ENCODE measurements at regions not wholly inside any gene's neighbourhood (a gene's known extent, or its start where the extent isn't known, plus 50 kb on each side); places are given as distances from the start of the nearest gene placed in this dataset.

- TF ChIP-seq CTCF (IDR thresholded peaks at IDR 0.05; ENCODE audit: insufficient read depth, low read depth, low read length), result no peak
- TF ChIP-seq EZH2 (IDR thresholded peaks at IDR 0.05; ENCODE audit: insufficient read depth, low read length), result no peak
Observed at GRCh38 chr15:26171266-26171665, 308.1 kb upstream of the ATP10A start.

Measured in astrocyte (in vitro differentiated cells and primary cell).